Stimulated activated naive B cell treated with anti-CD40 and anti-IgM and Interleukin-4, amounts not matched to agents 10 μg/mL and 1 μg/mL and 100 μg/mL, for 72 hours (primary cell): ENCODE measurements at regions not wholly inside any gene's neighbourhood (a gene's known extent, or its start where the extent isn't known, plus 50 kb on each side); places are given as distances from the start of the nearest gene placed in this dataset.

ENCODE experiments used
- ATAC-seq, 2 donors: fragments of 150-1000 bp; cut with Tn5 transposase; replicated peaks; 2 replicates each; pipeline ENCODE4 v1.10.0; 2021; ENCODE audit warnings: moderate library complexity in 1 of 2
- DNase-seq: peaks from one replicate; pipeline ENCODE4 v3.0.0; 2021
- H3K27ac Mint-ChIP-seq: one replicate; pipeline ENCODE4 v1.8.0; 2022; ENCODE audit warnings: mild to moderate bottlenecking, mixed read lengths
- H3K27me3 Mint-ChIP-seq, 2 donors: one replicate each; pipeline ENCODE4 v1.8.0; 2022; ENCODE audit warnings: mixed read lengths in 2 of 2
- H3K36me3 Mint-ChIP-seq, 2 donors: one replicate each; pipeline ENCODE4 v1.8.0; 2022; ENCODE audit warnings: mixed read lengths in 2 of 2, mild to moderate bottlenecking in 1 of 2
- H3K4me1 Mint-ChIP-seq, 2 donors: one replicate each; pipeline ENCODE4 v1.8.0; 2022; ENCODE audit warnings: mixed read lengths in 2 of 2, mild to moderate bottlenecking in 1 of 2
- H3K4me3 Mint-ChIP-seq, 2 donors: one replicate each; pipeline ENCODE4 v1.8.0; 2022; ENCODE audit warnings: mild to moderate bottlenecking in 2 of 2, mixed read lengths in 2 of 2, moderate library complexity in 1 of 2
- H3K9me3 Mint-ChIP-seq, 2 donors: one replicate each; pipeline ENCODE4 v1.8.0; 2022; ENCODE audit warnings: mixed read lengths in 2 of 2, mild to moderate bottlenecking in 1 of 2

- peaks cover 7 to 11% of the 10 kb centered on the region in 2 donors for H3K4me1 Mint-ChIP-seq
- no peaks in the 10 kb centered on the region for H3K36me3 Mint-ChIP-seq
- H3K27ac Mint-ChIP-seq, result no peak overlapping the region
- H3K4me3 Mint-ChIP-seq, result no peak overlapping the region
- DNase-seq (no peak), ATAC-seq (no peak)
- no peaks in the 10 kb centered on the region for H3K9me3 Mint-ChIP-seq
- H3K27me3 Mint-ChIP-seq, result no peaks in the 10 kb centered on the region
Measured at GRCh38 chr9:89993678-89994630, 389.1 kb downstream of the GADD45G start.

- no peak overlapping the region for H3K4me3 Mint-ChIP-seq
- no peaks in the 10 kb centered on the region for H3K27me3 Mint-ChIP-seq
- H3K9me3 Mint-ChIP-seq, result no peaks in the 10 kb centered on the region
- peaks cover 14 to 16% of the 10 kb centered on the region in 2 donors for H3K4me1 Mint-ChIP-seq
- DNase-seq (no peak), ATAC-seq (no peak)
- no peaks in the 10 kb centered on the region for H3K36me3 Mint-ChIP-seq
- H3K27ac Mint-ChIP-seq, result no peak overlapping the region
Measured at GRCh38 chr9:89994988-89995613, 390.3 kb downstream of the GADD45G start.

GRCh38 chr9:89996116-89996515, 391.3 kb downstream of the GADD45G start:
- H3K4me1 Mint-ChIP-seq, result peaks cover 24 to 26% of the 10 kb centered on the region in 2 donors

GRCh38 chr9:89996773-89997172, 392.0 kb downstream of the GADD45G start:
- Mint-ChIP-seq H3K27ac (no peak overlapping the region), H3K36me3 (no peaks in the 10 kb centered on the region), H3K4me1 (peaks cover 24 to 28% of the 10 kb centered on the region in 2 donors)

More at GRCh38 chr9:89996116-89996515, 391.3 kb downstream of the GADD45G start:
- DNase-seq, result no peak
- H3K4me3 Mint-ChIP-seq, result no peak overlapping the region
- H3K27me3 Mint-ChIP-seq, result no peaks in the 10 kb centered on the region
- no peak for ATAC-seq
- no peak overlapping the region for H3K27ac Mint-ChIP-seq
- no peaks in the 10 kb centered on the region for H3K9me3 Mint-ChIP-seq
- H3K36me3 Mint-ChIP-seq, result no peaks in the 10 kb centered on the region

GRCh38 chr9:89998633-89999032, 393.8 kb downstream of the GADD45G start:
- Mint-ChIP-seq H3K9me3 (no peaks in the 10 kb centered on the region), H3K36me3 (no peaks in the 10 kb centered on the region), H3K4me1 (peaks cover 26 to 35% of the 10 kb centered on the region in 2 donors), H3K27me3 (no peaks in the 10 kb centered on the region), H3K27ac (peak overlapping the region; percentile 45), H3K4me3 (peak overlapping the region in 1 of 2 donors; percentile 27)
- ATAC-seq, result no peak
- no peak for DNase-seq

More at GRCh38 chr9:89996773-89997172, 392.0 kb downstream of the GADD45G start:
- no peaks in the 10 kb centered on the region for H3K27me3 Mint-ChIP-seq
- no peaks in the 10 kb centered on the region for H3K9me3 Mint-ChIP-seq
- H3K4me3 Mint-ChIP-seq, result no peak overlapping the region
- ATAC-seq (no peak), DNase-seq (no peak)

- DNase-seq (no peak), ATAC-seq (peak in 1 of 2 donors; percentile 43)
- Mint-ChIP-seq H3K27me3 (no peaks in the 10 kb centered on the region), H3K9me3 (no peaks in the 10 kb centered on the region), H3K36me3 (no peaks in the 10 kb centered on the region), H3K27ac (peak overlapping the region; percentile 97), H3K4me3 (peak overlapping the region; percentile 82 to 86), H3K4me1 (peaks cover 28 to 35% of the 10 kb centered on the region in 2 donors)
Measured at GRCh38 chr9:89999176-89999533, 394.3 kb downstream of the GADD45G start.

GRCh38 chr9:89999534-90000370, 394.9 kb downstream of the GADD45G start:
- peaks cover 28 to 35% of the 10 kb centered on the region in 2 donors for H3K4me1 Mint-ChIP-seq
- peak; percentile 54 for DNase-seq
- peak overlapping the region; percentile 97 for H3K27ac Mint-ChIP-seq
- H3K9me3 Mint-ChIP-seq, result no peaks in the 10 kb centered on the region
- H3K27me3 Mint-ChIP-seq, result no peaks in the 10 kb centered on the region
- no peaks in the 10 kb centered on the region for H3K36me3 Mint-ChIP-seq
- ATAC-seq, result peak; percentile 87 to 91
- peak overlapping the region; percentile 82 to 86 for H3K4me3 Mint-ChIP-seq

- peak overlapping the region in 1 of 2 donors; percentile 34 for H3K4me3 Mint-ChIP-seq
- H3K27ac Mint-ChIP-seq, result no peak overlapping the region
Measured at GRCh38 chr9:90000925-90001324, 396.1 kb downstream of the GADD45G start.

GRCh38 chr9:90001747-90002146, 396.9 kb downstream of the GADD45G start:
- Mint-ChIP-seq H3K36me3 (no peaks in the 10 kb centered on the region), H3K4me1 (peaks cover 26 to 35% of the 10 kb centered on the region in 2 donors), H3K27ac (no peak overlapping the region), H3K27me3 (no peaks in the 10 kb centered on the region), H3K4me3 (no peak overlapping the region), H3K9me3 (peaks cover 0 to 3% of the 10 kb centered on the region in 2 donors)
- DNase-seq, result no peak
- no peak for ATAC-seq

More at GRCh38 chr9:90000925-90001324, 396.1 kb downstream of the GADD45G start:
- H3K36me3 Mint-ChIP-seq, result no peaks in the 10 kb centered on the region
- ATAC-seq (no peak), DNase-seq (no peak)
- peaks cover 0 to 3% of the 10 kb centered on the region in 2 donors for H3K9me3 Mint-ChIP-seq
- peaks cover 28 to 35% of the 10 kb centered on the region in 2 donors for H3K4me1 Mint-ChIP-seq
- no peaks in the 10 kb centered on the region for H3K27me3 Mint-ChIP-seq

GRCh38 chr9:90002397-90003271, 397.8 kb downstream of the GADD45G start:
- DNase-seq (no peak), ATAC-seq (no peak)
- peaks cover 0 to 3% of the 10 kb centered on the region in 2 donors for H3K9me3 Mint-ChIP-seq
- H3K27ac Mint-ChIP-seq, result no peak overlapping the region
- H3K4me3 Mint-ChIP-seq, result no peak overlapping the region
- H3K4me1 Mint-ChIP-seq, result peaks cover 34 to 44% of the 10 kb centered on the region in 2 donors
- H3K27me3 Mint-ChIP-seq, result no peaks in the 10 kb centered on the region
- H3K36me3 Mint-ChIP-seq, result no peaks in the 10 kb centered on the region

GRCh38 chr9:90005388-90005787, 400.6 kb downstream of the GADD45G start:
- no peak overlapping the region for H3K27ac Mint-ChIP-seq
- H3K9me3 Mint-ChIP-seq, result peaks cover 0 to 3% of the 10 kb centered on the region in 2 donors
- peaks cover 35 to 49% of the 10 kb centered on the region in 2 donors for H3K4me1 Mint-ChIP-seq
- DNase-seq, result no peak
- no peaks in the 10 kb centered on the region for H3K36me3 Mint-ChIP-seq
- no peaks in the 10 kb centered on the region for H3K27me3 Mint-ChIP-seq
- no peak for ATAC-seq
- H3K4me3 Mint-ChIP-seq, result no peak overlapping the region

GRCh38 chr9:90007516-90008440, 403.0 kb downstream of the GADD45G start:
- Mint-ChIP-seq H3K27ac (peak overlapping the region; percentile 34), H3K4me3 (no peak overlapping the region), H3K9me3 (peaks cover 0 to 3% of the 10 kb centered on the region in 2 donors), H3K36me3 (no peaks in the 10 kb centered on the region), H3K4me1 (peaks cover 28 to 36% of the 10 kb centered on the region in 2 donors), H3K27me3 (no peaks in the 10 kb centered on the region)
- ATAC-seq (peak in 1 of 2 donors; percentile 24), DNase-seq (no peak)
